Endothelial cell of umbilical vein (primary cell): ENCODE measurements at regions not wholly inside any gene's neighbourhood (a gene's known extent, or its start where the extent isn't known, plus 50 kb on each side); places are given as distances from the start of the nearest gene placed in this dataset.

ENCODE experiments used
- CTCF ChIP-seq, 2 donors: IDR thresholded peaks; 1 replicate in 1 of 2; 2 replicates in 1 of 2; pipeline ENCODE4 v1.5.1; 2011; ENCODE audit warnings: low read length in 2 of 2, mild to moderate bottlenecking in 2 of 2, moderate library complexity in 2 of 2, control low read depth in 1 of 2, inconsistent platforms in 1 of 2, low read depth in 1 of 2; ENCODE audit not compliant: insufficient read depth in 1 of 2; ENCODE audit errors: extremely low read depth in 1 of 2
- EZH2 ChIP-seq: IDR thresholded peaks from 2 replicates; pipeline ENCODE4 v1.6.1; 2012; ENCODE audit warnings: borderline replicate concordance, low read depth, mild to moderate bottlenecking, moderate library complexity, low read length, inconsistent platforms; ENCODE audit not compliant: severe bottlenecking
- FOS ChIP-seq: IDR thresholded peaks from 2 replicates; pipeline ENCODE4 v1.6.1; 2011; ENCODE audit warnings: mild to moderate bottlenecking, low read length, moderate library complexity, borderline replicate concordance; ENCODE audit not compliant: insufficient read depth
- GATA2 ChIP-seq: IDR thresholded peaks from 2 replicates; pipeline ENCODE4 v1.7.0; 2011; ENCODE audit warnings: low read depth, mild to moderate bottlenecking, moderate library complexity, mixed read lengths, low read length; ENCODE audit not compliant: insufficient read length, insufficient read depth
- JUN ChIP-seq: IDR thresholded peaks from 2 replicates; pipeline ENCODE4 v1.6.1; 2011; ENCODE audit warnings: borderline replicate concordance, low read depth; ENCODE audit not compliant: insufficient read length, insufficient read depth
- MAX ChIP-seq: IDR thresholded peaks from 2 replicates; pipeline ENCODE4 v1.6.1; 2011; ENCODE audit not compliant: insufficient read depth, insufficient read length
- MYC ChIP-seq: IDR thresholded peaks from one replicate; pipeline ENCODE4 v1.6.1; 2011; ENCODE audit warnings: mild to moderate bottlenecking, low read depth, low read length
- POLR2A ChIP-seq: IDR thresholded peaks from 2 replicates; pipeline ENCODE4 v1.6.1; 2012; ENCODE audit warnings: low read depth, mild to moderate bottlenecking, control low read depth, low read length
- POLR2AphosphoS5 ChIP-seq: IDR thresholded peaks from 2 replicates; pipeline ENCODE4 v1.6.1; 2012; ENCODE audit warnings: low read depth, mild to moderate bottlenecking, control low read depth, low read length, moderate library complexity; ENCODE audit not compliant: insufficient read depth

- TF ChIP-seq CTCF (IDR thresholded peaks at IDR 0.05; ENCODE audit: extremely low read depth in 1 of 2, insufficient read depth in 1 of 2, low read depth in 1 of 2, low read length in 2 of 2) (no peak), JUN (no peak), EZH2 (no peak), POLR2AphosphoS5 (no peak), MAX (no peak), POLR2A (no peak), MYC (no peak), GATA2 (no peak), FOS (no peak)
These were observed 81.0 kb downstream of the RPS29 start for GRCh38 chr14:49505041-49505766.
